Inflammatory macrophage treated with lipopolysaccharide for 1 hour (primary cell): ENCODE measurements at regions not wholly inside any gene's neighbourhood (a gene's known extent, or its start where the extent isn't known, plus 50 kb on each side); places are given as distances from the start of the nearest gene placed in this dataset.
"Not testable (repeated sequence)": the region's sequence is repeated elsewhere in the genome, so short reads cannot be mapped to it uniquely, and the experiment has no call there.

ENCODE experiments used
- DNase-seq, 2 donors: peaks; one replicate each; pipeline ENCODE4 v3.0.0-alpha.2; 2020 to 2022

- no peak for DNase-seq
These were observed 50.6 kb upstream of the NKD1 start for GRCh38 chr16:50497592-50497991.

DNA sequence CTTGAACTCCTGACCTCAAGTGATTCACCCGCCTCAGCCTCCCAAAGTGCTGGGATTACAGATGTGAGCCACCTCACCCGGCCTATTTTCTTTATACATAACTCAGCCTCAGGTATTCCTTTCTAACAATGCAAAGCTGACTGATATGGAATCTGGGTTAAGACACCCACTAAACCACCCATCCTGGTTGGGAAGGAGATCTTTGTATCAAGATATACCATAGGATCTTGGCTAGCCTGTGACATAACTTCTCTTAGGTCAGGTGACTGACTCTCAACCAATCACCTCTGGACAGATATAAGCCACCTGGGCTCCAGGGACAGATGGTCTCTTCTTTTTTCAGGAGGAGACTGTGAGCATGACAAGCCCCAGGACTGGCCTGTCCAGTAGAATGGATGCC lies 51.2 kb upstream of the NKD1 start:
- no peak for DNase-seq

- no peak for DNase-seq
These were observed 52.5 kb upstream of the NKD1 start for GRCh38 chr16:50495673-50496072.

- DNase-seq: no peak
These were observed 53.4 kb upstream of the NKD1 start for GRCh38 chr16:50494501-50495491.

GRCh38 chr16:50491516-50491915 lies 56.7 kb upstream of the NKD1 start:
- DNase-seq: no peak

DNA sequence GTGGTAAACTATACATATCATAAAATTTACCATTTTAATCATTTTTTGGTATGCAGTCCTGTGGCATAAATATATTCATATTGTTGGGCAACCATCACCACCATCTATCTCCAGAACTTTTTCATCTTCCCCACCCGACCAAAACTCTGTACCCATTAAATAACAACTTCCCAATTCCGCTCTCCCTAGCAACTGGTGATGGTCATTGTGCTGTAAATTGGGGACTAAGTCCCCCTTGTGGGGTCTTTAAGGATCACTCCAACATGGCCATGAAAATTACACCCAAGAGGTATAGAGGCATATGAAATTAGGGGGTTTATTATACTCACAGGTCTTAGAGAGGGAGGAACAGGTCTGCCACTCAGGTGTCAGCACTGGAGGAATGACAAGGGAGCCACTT lies 57.4 kb upstream of the NKD1 start:
- no peak for DNase-seq

- no peak for DNase-seq
These were observed 59.0 kb upstream of the NKD1 start for GRCh38 chr16:50489182-50489581.

DNA sequence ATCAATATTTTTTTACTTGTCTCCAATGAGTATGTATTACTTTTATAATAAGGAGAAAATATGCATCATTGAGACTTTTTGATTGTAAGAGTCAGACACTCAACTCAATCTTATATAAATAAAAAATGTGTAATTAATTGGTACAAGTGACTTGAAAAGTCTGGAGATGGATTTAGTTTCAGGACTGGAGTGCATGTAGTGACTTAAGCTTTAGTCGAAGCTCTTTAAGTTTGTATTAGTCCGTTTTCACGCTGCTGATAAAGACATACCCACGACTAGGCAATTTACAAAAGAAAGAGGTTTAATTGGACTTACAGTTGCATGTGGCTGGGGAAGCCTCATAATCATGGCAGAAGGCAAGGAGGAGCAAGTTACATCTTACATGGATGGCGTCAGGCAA lies 60.7 kb upstream of the NKD1 start:
- no peak for DNase-seq

DNA sequence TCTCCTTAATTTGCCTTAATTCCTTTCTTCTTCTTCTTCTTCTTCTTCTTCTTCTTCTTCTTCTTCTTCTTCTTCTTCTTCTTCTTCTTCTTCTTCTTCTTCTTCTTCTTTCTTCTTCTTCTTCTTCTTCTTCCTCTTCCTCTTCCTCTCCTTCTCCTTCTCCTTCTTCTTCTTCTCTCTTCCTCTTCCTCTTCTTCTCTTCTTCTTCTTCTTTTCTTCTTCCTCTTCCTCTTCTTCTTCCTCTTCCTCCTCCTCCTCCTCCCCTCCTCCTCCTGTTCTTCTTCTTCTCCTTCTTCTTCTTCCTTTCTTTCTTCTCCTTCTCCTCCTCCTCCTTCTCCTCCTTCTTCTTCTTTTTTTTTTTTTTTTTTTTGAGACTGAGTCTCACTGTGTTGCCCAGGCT lies 62.0 kb upstream of the NKD1 start:
- DNase-seq: not testable (repeated sequence)

GRCh38 chr16:50485232-50485631 lies 63.0 kb upstream of the NKD1 start:
- DNase-seq: no peak

DNA sequence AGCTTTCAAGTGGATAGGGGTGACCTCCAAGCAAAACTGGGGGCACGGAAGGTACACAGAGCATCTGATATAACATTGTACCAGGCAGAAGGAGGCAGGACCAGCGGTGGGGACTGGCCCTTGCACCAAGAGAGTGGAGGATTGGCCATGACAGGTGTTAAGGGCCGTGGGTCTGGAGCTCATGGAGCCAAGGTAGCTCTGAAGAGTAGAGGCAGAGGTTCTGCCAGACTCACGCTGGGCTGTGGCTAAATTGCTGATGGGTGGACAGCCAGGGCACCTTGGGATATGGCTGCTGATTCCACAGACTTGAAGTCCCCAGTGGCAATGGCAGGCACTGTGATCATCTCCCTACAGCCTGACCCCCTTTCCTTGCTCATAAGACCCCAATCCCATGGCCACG lies 65.9 kb upstream of the NKD1 start:
- DNase-seq: no peak

DNA sequence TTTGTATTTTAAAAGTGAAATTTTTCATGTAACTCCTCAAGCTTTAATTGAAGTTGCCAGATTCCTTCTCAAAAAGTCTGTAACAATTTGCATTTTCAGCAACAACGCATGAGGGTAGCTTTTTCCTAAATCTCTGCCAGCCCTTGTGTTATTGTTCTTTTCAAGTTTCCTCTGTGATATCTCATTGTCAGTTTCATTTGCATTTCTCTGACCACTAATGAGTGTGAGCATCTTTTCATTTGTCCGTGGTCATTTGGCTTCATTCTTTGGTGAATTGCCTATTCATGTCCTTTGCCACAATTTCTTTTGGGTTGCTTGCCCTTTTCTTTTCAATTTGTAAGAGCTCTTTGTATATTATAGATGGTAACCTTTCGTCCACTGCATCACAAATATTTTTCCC lies 68.0 kb upstream of the NKD1 start:
- no peak for DNase-seq

GRCh38 chr16:50479771-50480170 lies 68.4 kb upstream of the NKD1 start:
- no peak for DNase-seq

DNA sequence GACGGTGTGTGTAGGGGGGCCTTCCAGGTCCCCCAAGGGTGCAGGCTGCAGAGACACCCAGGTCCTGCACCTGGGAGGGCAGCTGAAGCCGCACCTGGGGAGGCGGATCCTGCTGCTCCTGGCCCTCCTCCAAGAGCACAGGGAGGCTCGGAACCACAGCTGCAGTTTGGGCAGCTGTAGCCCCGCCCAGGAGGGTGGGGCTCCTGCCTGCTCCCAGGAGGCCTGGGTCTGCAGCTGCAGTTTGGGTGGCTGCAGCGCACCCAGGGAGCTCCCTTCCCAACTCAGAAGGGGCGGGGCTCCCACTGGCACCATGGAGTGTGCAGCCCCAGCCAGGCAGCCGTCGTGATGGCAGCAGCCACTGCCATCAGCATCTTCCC lies 69.4 kb upstream of the NKD1 start:
- no peak for DNase-seq

DNA sequence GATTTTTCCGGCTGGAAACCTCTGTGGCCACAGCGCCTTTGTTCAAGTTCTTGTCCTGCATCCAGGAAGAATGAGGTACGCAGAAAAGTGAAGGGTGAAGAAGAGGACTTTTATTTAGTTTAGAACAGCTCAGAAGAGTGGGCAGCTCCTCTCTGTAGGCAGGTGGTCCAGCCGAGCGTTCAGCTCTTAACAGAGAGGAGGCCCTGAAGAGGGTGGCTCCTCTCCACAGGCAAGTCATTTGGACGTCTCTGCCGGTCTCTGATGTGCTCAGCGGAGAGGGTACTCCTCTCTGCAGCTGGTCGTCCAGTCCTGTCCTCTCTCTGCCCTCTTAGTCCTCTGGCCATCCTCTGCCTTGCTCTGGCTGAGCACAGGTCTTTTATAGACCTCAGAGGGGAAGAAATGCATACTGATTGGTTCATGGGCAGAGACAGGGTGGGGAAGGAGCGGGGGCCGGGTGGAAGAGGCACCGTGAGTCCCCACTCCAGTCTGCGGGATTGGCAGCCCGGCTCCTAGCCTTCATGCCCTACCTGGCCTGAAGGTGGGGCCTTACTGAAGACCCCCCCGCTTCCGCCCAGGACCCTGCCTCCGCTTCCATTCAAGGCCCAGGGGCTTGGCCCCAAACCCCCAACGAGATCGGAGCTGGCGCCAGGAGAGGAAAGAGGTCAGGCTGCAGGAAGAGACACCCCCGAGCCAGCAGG lies 70.0 kb upstream of the NKD1 start:
- no peak for DNase-seq

GRCh38 chr16:50476486-50477255 lies 71.5 kb upstream of the NKD1 start:
- DNase-seq: no peak

GRCh38 chr16:50475170-50475569 lies 73.0 kb upstream of the NKD1 start:
- DNase-seq: no peak

GRCh38 chr16:50474138-50474537 lies 74.1 kb upstream of the NKD1 start:
- DNase-seq: no peak

DNA sequence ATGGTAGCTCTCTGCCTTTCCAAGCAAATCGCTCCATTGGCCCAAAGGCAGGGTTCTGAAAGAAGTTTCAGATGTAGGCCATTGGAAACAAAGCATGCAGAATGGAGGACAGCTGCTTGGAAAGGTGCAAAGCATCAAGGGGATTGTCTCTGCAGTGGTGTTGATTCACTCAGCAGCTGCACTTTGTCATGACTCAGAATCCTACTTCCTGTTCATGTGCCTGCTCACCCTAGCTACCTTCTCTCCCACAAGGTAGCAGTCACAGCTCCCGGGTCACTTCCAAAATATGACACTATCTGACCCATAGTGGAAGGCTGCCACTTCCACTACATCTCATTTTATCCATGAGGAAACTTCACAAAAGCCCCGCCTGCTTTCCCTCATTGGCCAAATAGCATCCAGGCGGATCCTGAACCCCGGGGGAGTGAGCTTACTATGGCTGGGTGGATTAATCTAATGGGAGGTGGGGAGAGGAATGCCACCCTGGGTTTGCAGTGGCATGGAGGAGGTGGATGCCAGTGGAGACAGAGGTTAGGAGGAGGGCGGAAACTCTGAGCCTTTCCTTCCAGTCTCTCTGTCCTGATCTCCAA lies 74.7 kb upstream of the NKD1 start:
- DNase-seq: no peak

GRCh38 chr16:50472472-50472871 lies 75.7 kb upstream of the NKD1 start:
- no peak for DNase-seq

- DNase-seq: no peak
These were observed 77.5 kb upstream of the NKD1 start for GRCh38 chr16:50470687-50471086.

- no peak for DNase-seq
These were observed 78.4 kb upstream of the NKD1 start for GRCh38 chr16:50469744-50470321.
